Ureter (tissue), 1 donor: ENCODE measurements at regions not wholly inside any gene's neighbourhood (a gene's known extent, or its start where the extent isn't known, plus 50 kb on each side); places are given as distances from the start of the nearest gene placed in this dataset.
"Not testable (repeated sequence)": the region's sequence is repeated elsewhere in the genome, so short reads cannot be mapped to it uniquely, and the experiment has no call there.

Source experiments
- DNase-seq: peaks from one replicate; pipeline ENCODE4 v3.0.0-alpha.2; 2020; ENCODE audit warnings: low spot score
- donor health status: DM: yes; HTN: yes; CAD: no.

DNA sequence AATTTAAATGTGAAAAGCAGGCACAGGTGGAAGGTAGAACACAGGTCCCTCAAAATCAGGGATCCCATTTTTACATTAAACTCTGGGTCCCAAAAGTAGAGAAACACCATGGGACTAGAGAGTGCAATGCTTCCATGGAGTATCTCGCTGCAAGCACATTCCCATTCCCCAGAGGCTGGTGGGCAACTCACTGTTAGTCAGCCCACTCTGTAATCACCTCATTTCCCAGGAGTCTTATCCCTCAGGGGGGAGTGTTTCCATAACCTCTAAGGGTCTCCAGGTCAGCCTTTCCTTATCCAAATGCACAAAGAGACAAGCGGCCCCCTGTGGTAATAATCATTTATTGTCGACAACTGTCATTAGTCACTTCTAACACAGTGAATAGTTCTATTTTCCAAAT is 490.1 kb upstream of the LRRC7 start:
- no peak for DNase-seq

DNA sequence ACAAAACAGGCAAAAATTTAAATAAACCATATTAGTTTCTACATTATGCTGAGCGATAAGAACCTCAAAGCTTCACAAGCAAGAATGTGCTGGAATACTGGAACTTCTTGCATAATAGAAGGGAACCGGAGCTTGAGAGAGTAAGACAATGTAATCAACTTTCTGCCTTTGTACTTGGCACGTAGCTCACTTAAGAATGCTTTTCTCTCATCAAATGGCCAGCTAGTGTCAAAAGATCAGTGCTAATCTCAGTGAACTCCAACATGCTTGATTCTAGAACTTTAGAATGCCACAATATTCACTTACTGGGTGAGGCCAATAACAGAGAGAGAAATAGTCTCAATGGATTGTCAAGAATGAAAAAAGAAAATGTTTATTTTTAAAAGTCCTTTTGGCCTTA is 486.1 kb upstream of the LRRC7 start:
- no peak for DNase-seq

DNA sequence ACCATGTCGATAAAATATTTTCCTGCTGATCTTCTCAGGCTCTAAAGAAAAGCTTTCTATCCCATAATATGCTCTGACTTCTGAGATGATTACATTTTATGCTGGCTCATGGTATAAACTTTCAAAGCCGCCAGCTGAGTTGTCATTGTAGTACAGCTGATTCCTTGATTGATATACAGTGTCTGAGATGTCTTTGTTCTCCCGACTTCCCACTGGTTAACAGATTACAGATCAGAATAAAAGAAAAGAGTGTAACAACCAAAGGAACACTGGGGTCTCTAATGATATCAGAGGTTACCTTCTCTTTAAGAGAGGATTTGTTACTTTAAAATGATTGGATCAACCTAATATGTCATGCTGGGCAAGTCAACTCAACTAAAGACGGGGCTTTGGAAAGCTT is 485.4 kb upstream of the LRRC7 start:
- DNase-seq, result no peak

DNA sequence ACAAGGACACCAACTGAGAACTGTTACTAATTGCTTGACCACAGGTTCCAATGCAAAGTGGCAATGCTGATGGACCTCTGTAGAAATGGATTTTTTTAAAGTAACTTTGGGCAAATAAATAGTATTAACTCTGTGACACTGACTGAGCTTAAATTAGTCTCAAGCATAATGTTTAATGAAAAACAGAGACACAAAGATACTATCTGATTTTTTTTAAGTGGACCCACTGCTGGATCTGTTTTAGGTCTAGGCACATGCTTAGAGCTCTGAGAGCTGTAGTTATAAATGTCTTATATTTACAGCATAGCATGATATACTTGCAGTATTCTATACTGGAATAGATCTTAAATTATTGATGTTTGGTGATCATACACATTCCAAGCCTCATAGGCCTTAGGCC is 481.6 kb upstream of the LRRC7 start:
- no peak for DNase-seq

- DNase-seq, result no peak
Measured at GRCh38 chr1:69088571-69088970, 479.2 kb upstream of the LRRC7 start.

GRCh38 chr1:69090170-69090569 is 477.6 kb upstream of the LRRC7 start:
- no peak for DNase-seq

DNA sequence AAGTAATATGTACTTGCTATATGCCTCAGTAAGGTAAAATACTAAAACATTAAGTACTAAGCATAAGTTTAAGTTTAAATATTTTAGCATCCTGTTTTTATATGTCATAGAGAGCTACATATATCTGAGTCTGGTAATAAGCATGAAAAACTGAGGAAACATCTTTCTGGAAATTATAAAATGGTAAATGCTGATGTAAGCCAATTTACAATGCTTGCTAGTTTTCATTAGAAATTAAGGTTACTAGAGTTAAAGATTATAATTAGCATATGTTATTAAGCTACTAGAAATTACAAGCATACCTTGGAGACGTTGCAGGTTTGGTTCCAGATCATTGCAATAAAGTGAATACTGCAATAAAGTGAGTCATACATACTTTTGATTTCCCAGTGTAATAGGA is 477.0 kb upstream of the LRRC7 start:
- no peak for DNase-seq

GRCh38 chr1:69102058-69102457 is 465.7 kb upstream of the LRRC7 start:
- not testable (repeated sequence) for DNase-seq

DNA sequence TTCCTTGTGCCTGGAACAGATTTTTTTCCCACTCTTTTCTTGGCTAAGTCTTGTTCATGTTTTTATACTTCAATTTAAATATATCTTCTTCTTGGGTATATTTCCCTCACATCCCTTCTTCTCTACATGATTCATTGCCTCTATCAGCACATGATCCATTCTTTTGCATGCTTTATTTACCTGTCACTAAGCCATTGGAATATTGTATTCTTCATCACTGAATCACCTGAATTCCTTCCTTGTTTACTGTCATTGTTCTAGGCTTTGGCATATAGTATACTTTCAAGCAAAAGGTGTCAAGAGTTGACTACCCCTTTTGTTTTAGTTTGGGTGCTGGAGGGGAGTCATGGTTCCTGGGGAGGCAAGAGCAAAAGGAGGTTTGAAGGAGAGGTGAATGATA is 464.5 kb upstream of the LRRC7 start:
- no peak for DNase-seq

GRCh38 chr1:69103705-69104385 is 463.9 kb upstream of the LRRC7 start:
- DNase-seq, result no peak

DNA sequence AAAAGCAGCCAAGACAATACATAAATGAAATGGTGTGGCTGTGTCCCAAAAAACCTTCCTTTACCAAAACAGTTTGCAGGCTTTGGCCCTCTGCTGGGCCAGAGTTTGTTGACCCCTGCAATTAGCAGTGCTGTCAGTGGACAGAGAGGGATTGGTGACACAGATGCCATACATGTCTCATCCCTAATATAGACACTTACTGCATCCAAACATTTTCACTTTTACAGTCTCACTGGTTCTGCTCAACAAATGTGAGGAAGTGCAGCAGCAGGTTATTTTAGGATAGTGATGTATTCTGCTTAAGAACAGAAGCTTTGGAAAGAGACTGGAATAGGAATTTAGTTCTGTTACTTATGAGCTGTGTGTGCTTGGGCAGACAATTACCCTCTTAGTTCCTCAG is 462.8 kb upstream of the LRRC7 start:
- no peak for DNase-seq

DNA sequence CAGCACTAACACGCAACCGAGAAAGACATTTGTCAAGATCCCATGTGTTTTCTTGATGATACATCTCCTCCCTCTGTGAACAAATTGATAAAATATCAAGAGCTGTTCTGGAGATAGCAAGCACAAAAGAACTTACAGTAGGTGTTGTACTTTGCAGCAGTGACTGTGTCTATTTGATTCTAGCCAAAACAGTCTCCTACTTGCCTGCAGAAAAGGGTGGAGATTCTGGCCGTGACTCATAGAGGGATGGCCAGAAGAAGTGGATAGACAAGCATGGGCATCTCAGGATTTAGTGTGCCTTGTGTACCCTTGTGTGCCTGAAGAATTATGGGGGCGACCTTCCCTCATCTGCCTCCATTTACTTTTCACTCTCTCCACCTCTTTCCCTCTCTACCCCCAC is 458.4 kb upstream of the LRRC7 start:
- DNase-seq, result no peak

GRCh38 chr1:69110851-69111250 is 456.9 kb upstream of the LRRC7 start:
- DNase-seq, result no peak

DNA sequence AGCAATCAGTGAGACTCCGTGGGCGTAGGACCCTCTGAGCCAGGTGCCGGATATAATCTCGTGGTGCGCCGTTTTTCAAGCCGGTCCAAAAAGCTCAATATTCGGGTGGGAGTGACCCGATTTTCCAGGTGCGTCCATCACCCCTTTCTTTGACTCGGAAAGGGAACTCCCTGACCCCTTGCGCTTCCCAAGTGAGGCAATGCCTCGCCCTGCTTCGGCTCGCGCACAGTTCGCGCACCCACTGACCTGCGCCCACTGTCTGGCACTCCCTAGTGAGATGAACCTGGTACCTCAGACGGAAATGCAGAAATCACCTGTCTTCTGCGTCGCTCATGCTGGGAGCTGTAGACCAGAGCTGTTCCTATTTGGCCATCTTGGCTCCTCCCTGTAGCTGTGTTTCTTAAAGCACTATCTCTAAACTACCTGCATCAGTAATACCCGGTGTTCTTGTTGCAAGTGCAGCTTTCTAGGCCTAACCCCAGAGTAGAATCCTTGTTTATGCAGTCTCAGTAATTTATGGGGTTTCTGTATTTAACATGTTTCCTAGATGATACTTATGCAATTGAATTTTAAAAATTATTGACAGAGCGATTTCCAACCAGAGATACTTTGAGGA is 447.5 kb upstream of the LRRC7 start:
- DNase-seq, result not testable (repeated sequence)

DNA sequence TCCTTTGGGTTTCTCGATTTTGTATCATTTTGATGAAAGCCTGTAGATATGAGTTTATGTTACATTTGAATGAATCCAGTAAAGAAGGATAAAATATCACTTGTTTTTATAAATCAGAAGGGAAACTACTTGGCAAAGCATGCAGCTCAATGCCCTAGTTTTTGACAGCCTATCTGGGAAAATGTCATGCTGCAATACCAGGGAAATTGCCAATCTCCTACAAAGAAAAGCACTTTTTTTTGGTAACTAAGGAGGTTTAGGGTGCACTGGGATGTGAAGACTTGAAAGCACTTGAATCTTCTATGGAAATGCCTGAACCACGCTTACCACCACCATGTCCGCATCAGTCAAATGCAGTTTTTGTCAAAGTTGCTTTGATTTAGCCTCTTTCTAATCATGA is 446.9 kb upstream of the LRRC7 start:
- DNase-seq, result no peak

GRCh38 chr1:69121723-69122122 is 446.0 kb upstream of the LRRC7 start:
- no peak for DNase-seq

DNA sequence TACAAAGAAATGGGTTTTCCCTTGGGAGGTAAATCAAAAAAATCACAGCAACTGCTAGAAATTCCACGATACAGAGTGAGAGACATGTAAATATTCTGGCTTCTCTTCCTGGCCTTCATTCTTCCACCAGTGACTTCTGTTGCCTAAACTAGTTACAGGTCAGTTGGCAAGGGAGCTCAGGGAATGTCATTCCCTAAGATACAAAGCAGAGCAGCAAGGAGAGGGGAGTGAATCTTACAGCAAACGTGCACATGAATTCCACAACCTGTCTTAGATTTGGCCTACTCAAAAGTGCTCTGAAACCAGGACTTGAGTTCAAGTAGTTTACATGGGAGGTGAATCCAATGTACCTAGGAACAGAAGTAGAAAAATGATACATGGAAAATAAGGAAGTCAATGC is 445.3 kb upstream of the LRRC7 start:
- no peak for DNase-seq

- DNase-seq, result no peak
Measured at GRCh38 chr1:69123486-69123885, 444.2 kb upstream of the LRRC7 start.

GRCh38 chr1:69126796-69127195 is 440.9 kb upstream of the LRRC7 start:
- no peak for DNase-seq

GRCh38 chr1:69128204-69128603 is 439.5 kb upstream of the LRRC7 start:
- DNase-seq, result no peak

GRCh38 chr1:69129538-69129937 is 438.2 kb upstream of the LRRC7 start:
- DNase-seq, result no peak

DNA sequence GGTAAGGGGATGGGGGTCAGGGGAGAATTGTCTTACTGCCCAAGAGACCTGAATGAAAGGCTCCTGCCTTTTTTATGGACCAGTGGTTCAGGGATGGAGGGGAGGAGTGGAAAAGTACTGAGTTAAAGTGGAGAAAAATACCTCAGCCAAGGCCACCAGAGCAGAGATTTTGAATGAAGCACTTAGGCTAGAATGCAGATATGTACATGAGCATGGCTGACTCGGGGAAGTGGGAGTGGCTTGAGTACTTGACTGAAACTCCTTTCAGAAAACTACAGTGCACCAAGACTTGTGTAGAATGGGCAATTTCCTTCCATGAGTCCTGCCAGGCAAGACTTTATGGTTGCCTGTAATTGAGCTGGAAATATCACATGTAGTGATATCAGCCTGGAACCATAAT is 429.6 kb upstream of the LRRC7 start:
- no peak for DNase-seq

- DNase-seq, result no peak
Measured at GRCh38 chr1:69139007-69139406, 428.7 kb upstream of the LRRC7 start.

- no peak for DNase-seq
Measured at GRCh38 chr1:69146303-69146702, 421.4 kb upstream of the LRRC7 start.
